HFF-Myc (cell line): ENCODE measurements at regions not wholly inside any gene's neighbourhood (a gene's known extent, or its start where the extent isn't known, plus 50 kb on each side); places are given as distances from the start of the nearest gene placed in this dataset.

ENCODE experiments used
- DNase-seq: peaks from one replicate; pipeline ENCODE4 v3.0.0-alpha.2; 2011; ENCODE audit warnings: low read depth; ENCODE audit errors: extremely low read depth
- H3K4me3 ChIP-seq: replicated peaks from 2 replicates; pipeline ENCODE4 v1.5.1; 2011; ENCODE audit warnings: low read depth, mild to moderate bottlenecking, control low read depth, low read length
- CTCF ChIP-seq: IDR thresholded peaks from 2 replicates; pipeline ENCODE4 v1.5.1; 2012; ENCODE audit warnings: mild to moderate bottlenecking, low read depth, low read length, control low read depth; ENCODE audit errors: missing control alignments

GRCh38 chr1:193421487-193421886, 235.1 kb upstream of the B3GALT2 start:
- no peak overlapping the region for H3K4me3 ChIP-seq
- no peak for DNase-seq
- no peak for TF ChIP-seq CTCF

- TF ChIP-seq CTCF, result no peak
- no peak overlapping the region for H3K4me3 ChIP-seq
- DNase-seq, result no peak
Measured at GRCh38 chr1:193419295-193419694, 232.9 kb upstream of the B3GALT2 start.

- no peak overlapping the region for H3K4me3 ChIP-seq
- TF ChIP-seq CTCF, result no peak
- DNase-seq, result no peak
Measured at GRCh38 chr1:193418745-193419058, 232.3 kb upstream of the B3GALT2 start.

- DNase-seq, result no peak
- no peak for TF ChIP-seq CTCF
- H3K4me3 ChIP-seq, result no peak overlapping the region
Measured at GRCh38 chr1:193417945-193418744, 231.7 kb upstream of the B3GALT2 start.

- no peak for DNase-seq
- no peak for TF ChIP-seq CTCF
Measured at GRCh38 chr1:193417403-193417802, 231.0 kb upstream of the B3GALT2 start.

DNA sequence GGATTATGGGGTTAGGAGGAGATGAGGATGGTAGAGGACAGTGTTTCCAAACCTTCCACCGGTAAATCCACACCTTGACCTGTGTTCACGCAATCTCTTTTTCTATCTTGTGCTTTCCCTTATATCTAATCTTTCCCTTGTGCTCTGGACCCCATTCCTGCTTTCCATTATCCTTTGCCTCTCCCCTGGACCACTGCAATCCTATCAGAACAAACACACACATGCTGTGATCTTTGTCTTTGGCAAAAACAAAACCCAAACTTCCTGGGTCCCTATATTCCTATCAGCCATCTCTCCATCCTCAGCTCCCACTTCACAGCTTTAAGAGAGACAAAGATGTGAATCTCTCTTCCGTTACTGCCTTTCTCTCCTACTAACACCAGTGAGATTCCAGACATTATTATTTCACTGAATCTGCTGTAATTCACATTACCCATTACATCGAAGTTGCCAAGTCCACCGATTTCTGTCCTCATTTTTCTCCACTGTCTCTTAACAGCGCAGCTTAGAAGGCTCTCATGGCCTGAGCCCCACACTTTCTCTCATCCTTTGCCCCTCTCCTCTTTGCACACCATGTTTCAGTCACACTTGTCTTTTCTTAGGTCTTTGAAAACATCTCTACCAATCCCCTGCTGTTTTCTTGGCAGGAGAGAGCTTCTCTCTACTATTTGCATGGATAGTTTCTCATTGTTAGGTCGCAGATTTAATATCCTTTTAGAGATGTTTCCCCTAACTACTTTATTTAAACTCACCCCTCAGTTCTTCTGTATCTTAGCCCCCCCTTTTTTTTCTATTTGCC, 230.0 kb upstream of the B3GALT2 start:
- DNase-seq, result no peak
- H3K4me3 ChIP-seq, result no peak overlapping the region
- no peak for TF ChIP-seq CTCF

More at GRCh38 chr1:193417403-193417802, 231.0 kb upstream of the B3GALT2 start:
- H3K4me3 ChIP-seq, result no peak overlapping the region
